Hematopoietic multipotent progenitor cell treated with erythropoietin and hydrocortisone succinate and interleukin-3 and kit ligand, for 6 days (in vitro differentiated cells): ENCODE measurements at regions not wholly inside any gene's neighbourhood (a gene's known extent, or its start where the extent isn't known, plus 50 kb on each side); places are given as distances from the start of the nearest gene placed in this dataset.

Source experiments
- DNase-seq: peaks from one replicate; pipeline ENCODE4 v3.0.0-alpha.2; 2015

- peak; percentile 12 for DNase-seq
These were observed 1312.0 kb upstream of the WWC1 start for GRCh38 chr5:166979307-166979895.

GRCh38 chr5:166980666-166981065, 1310.8 kb upstream of the WWC1 start:
- peak; percentile 10 for DNase-seq

GRCh38 chr5:166982226-166982625, 1309.2 kb upstream of the WWC1 start:
- DNase-seq = no peak

- DNase-seq = no peak
These were observed 1299.8 kb upstream of the WWC1 start for GRCh38 chr5:166991601-166992000.

- no peak for DNase-seq
These were observed 1299.3 kb upstream of the WWC1 start for GRCh38 chr5:166992108-166992507.

GRCh38 chr5:166992874-166993722, 1298.3 kb upstream of the WWC1 start:
- no peak for DNase-seq

GRCh38 chr5:166994226-166994625, 1297.2 kb upstream of the WWC1 start:
- DNase-seq = no peak

- no peak for DNase-seq
These were observed 1290.2 kb upstream of the WWC1 start for GRCh38 chr5:167001246-167001645.

- DNase-seq = no peak
These were observed 1282.7 kb upstream of the WWC1 start for GRCh38 chr5:167008705-167009104.

- no peak for DNase-seq
These were observed 1280.2 kb upstream of the WWC1 start for GRCh38 chr5:167011196-167011595.

- DNase-seq = no peak
These were observed 1279.1 kb upstream of the WWC1 start for GRCh38 chr5:167012123-167013034.

- no peak for DNase-seq
These were observed 1276.9 kb upstream of the WWC1 start for GRCh38 chr5:167014401-167015056.

- no peak for DNase-seq
These were observed 1271.0 kb upstream of the WWC1 start for GRCh38 chr5:167020418-167020817.

- no peak for DNase-seq
These were observed 1262.0 kb upstream of the WWC1 start for GRCh38 chr5:167029488-167029887.

GRCh38 chr5:167030500-167031120, 1260.8 kb upstream of the WWC1 start:
- peak; percentile 18 for DNase-seq

GRCh38 chr5:167036585-167036984, 1254.9 kb upstream of the WWC1 start:
- no peak for DNase-seq

- DNase-seq = peak; percentile 82
These were observed 1242.3 kb upstream of the WWC1 start for GRCh38 chr5:167049043-167049663.

GRCh38 chr5:167049771-167050567, 1241.5 kb upstream of the WWC1 start:
- DNase-seq = no peak

- no peak for DNase-seq
These were observed 1240.7 kb upstream of the WWC1 start for GRCh38 chr5:167050568-167051401.

- DNase-seq = no peak
These were observed 1240.1 kb upstream of the WWC1 start for GRCh38 chr5:167051402-167051768.
